ENCODE measurements at regions not wholly inside any gene's neighbourhood (a gene's known extent, or its start where the extent isn't known, plus 50 kb on each side); places are given as distances from the start of the nearest gene placed in this dataset.

DNA sequence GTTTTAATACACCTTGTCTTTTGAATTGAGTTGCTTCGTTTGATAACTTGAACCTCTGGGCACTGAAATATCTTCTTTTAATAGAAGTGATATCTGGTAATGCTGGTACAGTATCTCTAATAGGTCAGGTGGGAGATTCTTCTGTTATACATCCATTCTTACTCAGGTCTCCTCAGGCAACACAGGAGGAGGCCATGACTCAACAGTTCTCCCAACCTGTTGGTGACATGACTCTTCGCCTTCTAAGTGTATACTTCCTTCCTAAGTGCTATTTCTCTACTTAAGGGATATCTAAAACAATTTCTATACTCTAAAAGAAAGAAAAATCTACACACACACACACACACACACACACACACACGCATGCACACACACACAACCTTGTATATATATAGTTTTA is 509.1 kb downstream of the PCNX1 start (continued):
- TF ChIP-seq NFE2L1 (tag; IDR thresholded peaks at IDR 0.05; ENCODE audit: borderline replicate concordance, low read depth) = peak; percentile 37; the same call in 1 of the 2 replicates
- TF ChIP-seq PHF20 (IDR thresholded peaks at IDR 0.05; ENCODE audit: partially characterized antibody) = no peak
- TF ChIP-seq, protein P1, sequence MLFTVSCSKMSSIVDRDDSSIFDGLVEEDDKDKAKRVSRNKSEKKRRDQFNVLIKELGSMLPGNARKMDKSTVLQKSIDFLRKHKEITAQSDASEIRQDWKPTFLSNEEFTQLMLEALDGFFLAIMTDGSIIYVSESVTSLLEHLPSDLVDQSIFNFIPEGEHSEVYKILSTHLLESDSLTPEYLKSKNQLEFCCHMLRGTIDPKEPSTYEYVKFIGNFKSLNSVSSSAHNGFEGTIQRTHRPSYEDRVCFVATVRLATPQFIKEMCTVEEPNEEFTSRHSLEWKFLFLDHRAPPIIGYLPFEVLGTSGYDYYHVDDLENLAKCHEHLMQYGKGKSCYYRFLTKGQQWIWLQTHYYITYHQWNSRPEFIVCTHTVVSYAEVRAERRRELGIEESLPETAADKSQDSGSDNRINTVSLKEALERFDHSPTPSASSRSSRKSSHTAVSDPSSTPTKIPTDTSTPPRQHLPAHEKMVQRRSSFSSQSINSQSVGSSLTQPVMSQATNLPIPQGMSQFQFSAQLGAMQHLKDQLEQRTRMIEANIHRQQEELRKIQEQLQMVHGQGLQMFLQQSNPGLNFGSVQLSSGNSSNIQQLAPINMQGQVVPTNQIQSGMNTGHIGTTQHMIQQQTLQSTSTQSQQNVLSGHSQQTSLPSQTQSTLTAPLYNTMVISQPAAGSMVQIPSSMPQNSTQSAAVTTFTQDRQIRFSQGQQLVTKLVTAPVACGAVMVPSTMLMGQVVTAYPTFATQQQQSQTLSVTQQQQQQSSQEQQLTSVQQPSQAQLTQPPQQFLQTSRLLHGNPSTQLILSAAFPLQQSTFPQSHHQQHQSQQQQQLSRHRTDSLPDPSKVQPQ (CRISPR knock-in tag; IDR thresholded peaks at IDR 0.05; ENCODE audit: borderline replicate concordance) = no peak
- TF ChIP-seq NFATC3 (IDR thresholded peaks at IDR 0.05) = no peak
- TF ChIP-seq FOXJ3 (CRISPR knock-in tag; IDR thresholded peaks at IDR 0.05) = no peak
- TF ChIP-seq DMBX1 (CRISPR knock-in tag; IDR thresholded peaks at IDR 0.05; ENCODE audit: borderline replicate concordance) = no peak
- TF ChIP-seq C11orf30 (IDR thresholded peaks at IDR 0.05; ENCODE audit: low read depth) = peak; percentile 59
- no peak for TF ChIP-seq BHLHE40 (IDR thresholded peaks at IDR 0.05; ENCODE audit: low read length)
- TF ChIP-seq MTA1 (IDR thresholded peaks at IDR 0.05; ENCODE audit: borderline replicate concordance) = no peak
- TF ChIP-seq TBL1XR1 (IDR thresholded peaks at IDR 0.05; ENCODE audit: low read length in 2 of 2) = no peak
- no peak for TF ChIP-seq GTF2A2 (tag; IDR thresholded peaks at IDR 0.05)
- peak; percentile 77 for TF ChIP-seq ZNF316 (IDR thresholded peaks at IDR 0.05)
- no peak for TF ChIP-seq ZBTB7A (IDR thresholded peaks at IDR 0.05; ENCODE audit: borderline replicate concordance, control insufficient read depth, low read depth, low read length)
- peak; percentile 64 for TF ChIP-seq NFE2 (IDR thresholded peaks at IDR 0.05; ENCODE audit: low read depth)
- peak; percentile 59; the same call in 1 of the 2 replicates for TF ChIP-seq MAFG (tag; conservative IDR thresholded peaks at IDR 0.05)
- TF ChIP-seq SFPQ (IDR thresholded peaks at IDR 0.05; ENCODE audit: low read depth, low read length) = no peak
- no peak for TF ChIP-seq ZNF511 (CRISPR knock-in tag; IDR thresholded peaks at IDR 0.05)
- TF ChIP-seq, protein P2, sequence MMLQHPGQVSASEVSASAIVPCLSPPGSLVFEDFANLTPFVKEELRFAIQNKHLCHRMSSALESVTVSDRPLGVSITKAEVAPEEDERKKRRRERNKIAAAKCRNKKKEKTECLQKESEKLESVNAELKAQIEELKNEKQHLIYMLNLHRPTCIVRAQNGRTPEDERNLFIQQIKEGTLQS (IDR thresholded peaks at IDR 0.05) = no peak
- TF ChIP-seq, protein P2 (CRISPR knock-in tag; conservative IDR thresholded peaks at IDR 0.05) = no peak

Data from K562 (cell line).